BJ (cell line): ENCODE measurements at regions not wholly inside any gene's neighbourhood (a gene's known extent, or its start where the extent isn't known, plus 50 kb on each side); places are given as distances from the start of the nearest gene placed in this dataset.

ENCODE experiments used
- CTCF ChIA-PET: fragments of 350-600 bp; formaldehyde crosslinking; extraction: SDS; loops from one replicate; lab custom pipeline; 2021; ENCODE audit warnings: antibody characterized with exemption, inconsistent platforms; lab: Yijun Ruan, JAX
- POLR2A ChIA-PET: fragments of 300-600 bp; sonication (Branson Sonifier 250); formaldehyde crosslinking; extraction: SDS; loops from one replicate; lab custom pipeline; 2021; ENCODE audit warnings: antibody characterized with exemption; lab: Charles Lee
- DNase-seq: peaks from one replicate; pipeline ENCODE4 v3.0.0-alpha.2; 2011; ENCODE audit warnings: low read depth
- H3K27me3 ChIP-seq: 2 replicates; pipeline ENCODE4 v1.6.0; 2011; ENCODE audit warnings: low read length; ENCODE audit not compliant: control insufficient read depth, insufficient read depth
- H3K36me3 ChIP-seq: 2 replicates; pipeline ENCODE4 v1.5.1; 2011; ENCODE audit warnings: low read length; ENCODE audit not compliant: control insufficient read depth, insufficient read depth
- H3K4me3 ChIP-seq: 2 replicates; pipeline ENCODE4 v1.5.1; 2011; ENCODE audit warnings: low read depth, mild to moderate bottlenecking, control low read depth, low read length
- TF ChIP-seq, protein P1 (sequence below): IDR thresholded peaks from 2 replicates; pipeline ENCODE4 v1.5.1; 2011; ENCODE audit warnings: low read depth, mild to moderate bottlenecking, control low read depth, inconsistent platforms, low read length, moderate library complexity; ENCODE audit not compliant: insufficient read depth

GRCh38 chr18:41758534-41758933 lies 196.5 kb upstream of the PIK3C3 start:
- POLR2A ChIA-PET = interaction anchor here (0.5 kb wide), 1 partner anchor 179 kb away, joined by 3 read pairs; no protein-coding TSS in a partner anchor
- Histone ChIP-seq H3K4me3 (no peak overlapping the region), H3K27me3 (no peaks in the 10 kb centered on the region), H3K36me3 (no peaks in the 10 kb centered on the region)
- CTCF ChIA-PET = interaction anchor here (1.3 to 1.5 kb wide), 2 partner anchors 11 to 13 kb away, joined by 5 read pairs; no protein-coding TSS in a partner anchor
- no peak for DNase-seq
- TF ChIP-seq, protein P1, sequence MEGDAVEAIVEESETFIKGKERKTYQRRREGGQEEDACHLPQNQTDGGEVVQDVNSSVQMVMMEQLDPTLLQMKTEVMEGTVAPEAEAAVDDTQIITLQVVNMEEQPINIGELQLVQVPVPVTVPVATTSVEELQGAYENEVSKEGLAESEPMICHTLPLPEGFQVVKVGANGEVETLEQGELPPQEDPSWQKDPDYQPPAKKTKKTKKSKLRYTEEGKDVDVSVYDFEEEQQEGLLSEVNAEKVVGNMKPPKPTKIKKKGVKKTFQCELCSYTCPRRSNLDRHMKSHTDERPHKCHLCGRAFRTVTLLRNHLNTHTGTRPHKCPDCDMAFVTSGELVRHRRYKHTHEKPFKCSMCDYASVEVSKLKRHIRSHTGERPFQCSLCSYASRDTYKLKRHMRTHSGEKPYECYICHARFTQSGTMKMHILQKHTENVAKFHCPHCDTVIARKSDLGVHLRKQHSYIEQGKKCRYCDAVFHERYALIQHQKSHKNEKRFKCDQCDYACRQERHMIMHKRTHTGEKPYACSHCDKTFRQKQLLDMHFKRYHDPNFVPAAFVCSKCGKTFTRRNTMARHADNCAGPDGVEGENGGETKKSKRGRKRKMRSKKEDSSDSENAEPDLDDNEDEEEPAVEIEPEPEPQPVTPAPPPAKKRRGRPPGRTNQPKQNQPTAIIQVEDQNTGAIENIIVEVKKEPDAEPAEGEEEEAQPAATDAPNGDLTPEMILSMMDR = no peak

GRCh38 chr18:41756141-41756540 lies 198.9 kb upstream of the PIK3C3 start:
- ChIA-PET CTCF (interaction anchor here (0.6 to 0.9 kb wide), 2 partner anchors 10 to 118 kb away, joined by 3 to 6 read pairs; no protein-coding TSS in a partner anchor), POLR2A (no interaction called here)
- Histone ChIP-seq H3K36me3 (no peaks in the 10 kb centered on the region), H3K27me3 (no peaks in the 10 kb centered on the region), H3K4me3 (no peak overlapping the region)
- TF ChIP-seq, protein P1 = no peak
- peak; percentile 9 for DNase-seq

- TF ChIP-seq, protein P1 = no peak
- Histone ChIP-seq H3K27me3 (no peaks in the 10 kb centered on the region), H3K4me3 (no peak overlapping the region), H3K36me3 (no peaks in the 10 kb centered on the region)
- POLR2A ChIA-PET = no interaction called here
- no peak for DNase-seq
- CTCF ChIA-PET = interaction anchor here (0.7 kb wide), 1 partner anchor 18 kb away, joined by 3 read pairs; no protein-coding TSS in a partner anchor
These were observed 200.7 kb upstream of the PIK3C3 start for GRCh38 chr18:41754332-41754731.

DNA sequence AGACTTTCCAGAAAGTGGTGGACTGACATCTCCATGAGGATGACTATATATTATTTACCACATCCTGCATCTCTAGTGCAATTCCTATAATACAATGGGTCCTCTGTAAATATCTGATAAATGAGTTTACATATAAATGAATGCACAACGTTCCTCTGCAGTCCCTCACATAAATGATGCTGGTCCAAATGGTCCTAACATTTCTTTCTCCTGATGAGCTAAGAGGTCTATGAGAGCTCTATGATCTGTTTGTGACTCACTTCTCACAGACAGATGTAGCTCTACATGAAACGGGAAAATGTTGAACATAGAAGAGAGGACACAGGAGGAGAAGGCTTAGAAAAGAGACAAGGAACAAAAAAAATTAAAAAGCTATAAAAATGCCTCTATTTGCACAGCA lies 201.2 kb upstream of the PIK3C3 start:
- Histone ChIP-seq H3K27me3 (no peaks in the 10 kb centered on the region), H3K4me3 (no peak overlapping the region), H3K36me3 (no peaks in the 10 kb centered on the region)
- ChIA-PET CTCF (interaction anchor here (1.2 kb wide), 1 partner anchor 151 kb away, joined by 3 read pairs; no protein-coding TSS in a partner anchor), POLR2A (no interaction called here)
- TF ChIP-seq, protein P1 = no peak
- DNase-seq = no peak

DNA sequence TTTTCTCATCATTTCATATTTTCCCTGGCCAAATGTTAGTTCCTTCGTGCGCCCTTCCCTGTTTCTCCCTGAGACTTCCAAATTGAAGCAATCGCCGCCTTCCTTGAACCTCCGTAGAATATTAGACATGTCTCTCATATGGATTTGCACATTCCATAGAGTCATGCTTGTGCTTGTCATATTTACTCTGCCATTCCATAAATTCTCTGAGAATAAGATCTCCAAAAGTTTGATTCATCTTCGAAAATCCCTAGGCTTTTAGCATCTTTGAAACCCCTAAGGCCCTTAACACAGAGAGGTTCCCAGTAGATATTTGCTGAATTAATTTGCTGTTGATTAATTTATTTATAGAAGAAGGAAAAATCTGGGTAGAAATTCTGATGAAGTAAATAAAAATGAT lies 202.2 kb upstream of the PIK3C3 start:
- H3K27me3 ChIP-seq = no peaks in the 10 kb centered on the region
- POLR2A ChIA-PET = no interaction called here
- CTCF ChIA-PET = interaction anchor here (1.1 to 1.2 kb wide), 2 partner anchors 9 to 152 kb away, joined by 3 read pairs; no protein-coding TSS in a partner anchor
- no peaks in the 10 kb centered on the region for H3K36me3 ChIP-seq
- DNase-seq = no peak
- H3K4me3 ChIP-seq = no peak overlapping the region
- TF ChIP-seq, protein P1 = no peak
